C4-2B (cell line): ENCODE measurements at regions not wholly inside any gene's neighbourhood (a gene's known extent, or its start where the extent isn't known, plus 50 kb on each side); places are given as distances from the start of the nearest gene placed in this dataset.
"Not testable (repeated sequence)": the region's sequence is repeated elsewhere in the genome, so short reads cannot be mapped to it uniquely, and the experiment has no call there.

Experiments used
- CTCF ChIP-seq: fragments of 450-650 bp; conservative IDR thresholded peaks from 2 replicates; pipeline ENCODE4 v1.5.1; 2017; ENCODE audit warnings: mild to moderate bottlenecking
- ZFX ChIP-seq: fragments of 450-650 bp; IDR thresholded peaks from 2 replicates; pipeline ENCODE4 v1.6.1; 2017

GRCh38 chr6:117015474-117015804 is 138.4 kb downstream of the RFX6 start:
- TF ChIP-seq CTCF, ZFX: not testable (repeated sequence)
